ENCODE measurements at regions not wholly inside any gene's neighbourhood (a gene's known extent, or its start where the extent isn't known, plus 50 kb on each side); places are given as distances from the start of the nearest gene placed in this dataset.

DNA sequence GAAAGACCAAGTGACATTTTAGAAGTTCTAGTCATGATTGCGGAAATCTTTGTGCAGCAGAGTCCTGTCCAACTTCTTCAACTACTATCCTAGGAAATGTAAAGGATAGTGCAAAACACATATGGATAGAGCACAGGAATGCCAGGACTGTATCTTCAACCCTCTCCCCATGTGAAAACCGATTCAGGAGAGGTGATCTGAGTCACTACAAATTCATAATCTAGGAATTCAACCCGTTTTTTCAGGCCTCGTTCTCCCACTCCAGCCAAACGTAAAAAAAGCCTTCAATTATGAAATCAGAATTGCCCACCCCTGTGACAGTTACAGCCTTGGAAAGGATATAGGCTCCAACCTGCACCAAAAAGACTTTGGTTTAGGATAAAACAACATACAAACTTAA lies 52.9 kb upstream of the RGS1 start:
- TF ChIP-seq, protein P1, sequence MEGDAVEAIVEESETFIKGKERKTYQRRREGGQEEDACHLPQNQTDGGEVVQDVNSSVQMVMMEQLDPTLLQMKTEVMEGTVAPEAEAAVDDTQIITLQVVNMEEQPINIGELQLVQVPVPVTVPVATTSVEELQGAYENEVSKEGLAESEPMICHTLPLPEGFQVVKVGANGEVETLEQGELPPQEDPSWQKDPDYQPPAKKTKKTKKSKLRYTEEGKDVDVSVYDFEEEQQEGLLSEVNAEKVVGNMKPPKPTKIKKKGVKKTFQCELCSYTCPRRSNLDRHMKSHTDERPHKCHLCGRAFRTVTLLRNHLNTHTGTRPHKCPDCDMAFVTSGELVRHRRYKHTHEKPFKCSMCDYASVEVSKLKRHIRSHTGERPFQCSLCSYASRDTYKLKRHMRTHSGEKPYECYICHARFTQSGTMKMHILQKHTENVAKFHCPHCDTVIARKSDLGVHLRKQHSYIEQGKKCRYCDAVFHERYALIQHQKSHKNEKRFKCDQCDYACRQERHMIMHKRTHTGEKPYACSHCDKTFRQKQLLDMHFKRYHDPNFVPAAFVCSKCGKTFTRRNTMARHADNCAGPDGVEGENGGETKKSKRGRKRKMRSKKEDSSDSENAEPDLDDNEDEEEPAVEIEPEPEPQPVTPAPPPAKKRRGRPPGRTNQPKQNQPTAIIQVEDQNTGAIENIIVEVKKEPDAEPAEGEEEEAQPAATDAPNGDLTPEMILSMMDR (IDR thresholded peaks at IDR 0.05; ENCODE audit: low read depth, low read length), result no peak
- TF ChIP-seq POLR2A (IDR thresholded peaks at IDR 0.05; ENCODE audit: extremely low read depth, insufficient read length) (no peak), MYC (IDR thresholded peaks at IDR 0.05; ENCODE audit: low read depth, low read length) (no peak)
- TF ChIP-seq, protein P2, sequence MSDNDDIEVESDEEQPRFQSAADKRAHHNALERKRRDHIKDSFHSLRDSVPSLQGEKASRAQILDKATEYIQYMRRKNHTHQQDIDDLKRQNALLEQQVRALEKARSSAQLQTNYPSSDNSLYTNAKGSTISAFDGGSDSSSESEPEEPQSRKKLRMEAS (IDR thresholded peaks at IDR 0.05; ENCODE audit: low read depth, low read length), result no peak

All from NB4 (cell line).